GM21786 (cell line): ENCODE measurements at regions not wholly inside any gene's neighbourhood (a gene's known extent, or its start where the extent isn't known, plus 50 kb on each side); places are given as distances from the start of the nearest gene placed in this dataset.
"Not testable (repeated sequence)": the region's sequence is repeated elsewhere in the genome, so short reads cannot be mapped to it uniquely, and the experiment has no call there.

Source experiments
- ATAC-seq: cut with Tn5 transposase; IDR thresholded peaks from one replicate; pipeline ENCODE4 v1.9.1; 2021; ENCODE audit not compliant: unreplicated experiment

DNA sequence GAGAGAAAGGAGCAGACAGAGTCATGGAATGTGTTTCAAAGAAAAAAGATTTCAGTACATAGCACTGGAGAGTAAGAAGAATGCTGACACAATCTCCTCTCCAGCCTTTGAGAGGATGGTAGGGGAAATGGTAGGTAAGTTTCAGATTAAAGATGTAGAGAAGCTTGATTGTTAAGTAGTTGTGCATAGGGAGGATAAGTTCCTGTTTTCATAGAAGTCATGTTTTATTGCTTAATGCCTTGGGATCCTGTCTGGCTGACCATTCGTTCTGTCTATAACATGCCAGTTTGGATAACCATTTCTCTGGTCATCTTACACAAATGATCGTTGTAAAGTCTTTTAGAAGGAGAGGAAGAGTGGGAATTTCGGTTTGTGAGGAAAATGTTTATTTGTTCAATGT, 95.7 kb upstream of the IGSF10 start:
- no peak for ATAC-seq

- ATAC-seq, result no peak
These were observed 94.7 kb upstream of the IGSF10 start for GRCh38 chr3:151555523-151555922.

DNA sequence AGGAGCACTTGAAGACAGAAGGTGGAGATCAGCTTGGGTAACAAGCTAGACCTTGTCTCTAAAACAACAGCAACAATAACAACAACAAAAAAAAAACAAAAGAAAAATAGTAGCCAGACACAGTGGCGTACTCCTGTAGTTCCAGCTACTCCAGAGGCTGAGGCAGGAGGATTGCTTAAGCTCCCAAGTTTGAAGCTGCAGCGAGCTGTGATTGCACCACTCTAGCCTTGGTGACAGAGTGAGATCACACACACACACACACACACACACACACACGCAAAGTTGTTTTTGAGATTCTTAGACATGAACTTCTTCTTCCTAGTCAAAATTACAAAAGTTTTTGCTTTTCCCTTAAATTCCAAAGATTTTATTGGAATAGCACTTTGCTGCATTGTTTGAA, 93.0 kb upstream of the IGSF10 start:
- ATAC-seq, result no peak

DNA sequence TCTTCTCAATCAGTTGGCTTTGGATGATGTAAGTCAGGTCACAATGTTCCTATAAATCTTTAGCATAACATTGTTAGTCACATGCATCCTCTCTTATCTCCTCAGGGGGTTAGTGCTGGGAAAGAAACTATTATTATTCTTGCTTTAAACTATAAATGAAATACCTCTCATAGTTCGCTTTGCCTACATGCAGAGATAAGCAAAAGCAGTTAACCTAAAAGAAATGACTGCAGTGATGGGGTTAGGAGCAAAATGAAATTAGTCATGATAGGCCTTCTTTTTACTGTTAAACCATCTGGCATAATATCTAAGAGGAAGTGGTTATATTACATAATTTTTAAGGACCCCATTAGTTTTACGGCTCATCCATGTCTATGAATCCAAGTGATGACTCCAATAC, 91.7 kb upstream of the IGSF10 start:
- no peak for ATAC-seq

- no peak for ATAC-seq
These were observed 89.8 kb upstream of the IGSF10 start for GRCh38 chr3:151550642-151551041.

GRCh38 chr3:151550025-151550618, 89.3 kb upstream of the IGSF10 start:
- ATAC-seq, result no peak

DNA sequence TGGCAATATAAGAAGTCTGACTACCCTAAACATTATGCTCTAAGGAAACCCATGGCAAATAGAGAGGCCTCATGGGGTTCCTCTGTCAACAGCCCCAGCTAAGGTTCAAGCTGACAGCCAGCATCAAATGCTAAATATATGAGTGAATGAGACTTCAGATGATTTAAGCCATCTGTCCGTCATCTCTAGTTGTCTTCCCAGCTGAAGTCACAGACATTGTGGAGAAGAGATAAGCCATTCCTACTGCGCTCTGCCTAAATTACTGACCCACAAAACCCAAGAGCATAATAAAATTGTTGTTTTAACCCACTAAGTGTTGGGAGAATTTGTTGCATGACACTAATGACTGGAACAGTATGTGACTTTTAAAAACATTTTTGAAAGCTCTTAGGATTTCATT, 87.3 kb upstream of the IGSF10 start:
- no peak for ATAC-seq

DNA sequence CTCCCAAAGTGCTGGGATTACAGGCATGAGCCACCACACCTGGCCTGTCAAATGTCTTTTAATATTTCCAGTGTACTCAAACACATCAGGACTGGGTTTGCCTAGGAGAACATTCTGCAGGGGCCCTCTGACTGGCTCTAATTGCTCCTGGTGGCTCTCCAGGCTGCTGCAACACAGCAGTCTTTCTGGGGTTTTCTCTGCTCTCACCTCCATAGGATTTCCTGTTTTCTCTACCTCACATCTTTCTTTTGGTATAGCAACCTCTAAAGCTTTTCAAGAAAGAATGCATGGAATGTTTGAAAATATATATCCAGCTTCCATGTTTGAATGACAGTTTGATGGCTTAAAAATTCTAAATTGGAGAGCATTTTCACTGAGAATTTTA, 83.3 kb upstream of the IGSF10 start:
- ATAC-seq, result no peak

DNA sequence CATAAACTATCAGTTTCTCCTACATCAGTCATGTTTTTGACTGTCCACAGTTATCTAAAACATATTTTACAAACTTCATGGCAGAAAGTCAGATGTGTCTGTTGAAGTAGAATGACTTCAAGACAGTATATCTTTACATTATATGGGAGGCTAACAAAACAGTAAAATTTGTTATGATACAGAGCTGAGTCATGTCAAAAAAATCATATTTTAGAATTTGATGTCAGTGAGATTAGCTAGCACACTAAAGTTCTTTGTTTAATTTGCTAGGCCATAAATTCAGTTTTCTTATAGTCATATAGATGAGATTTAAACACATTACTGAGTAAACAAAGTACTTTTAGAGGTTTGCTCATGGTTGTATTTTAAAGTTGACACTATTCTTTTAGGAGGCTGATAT, 80.3 kb upstream of the IGSF10 start:
- no peak for ATAC-seq

DNA sequence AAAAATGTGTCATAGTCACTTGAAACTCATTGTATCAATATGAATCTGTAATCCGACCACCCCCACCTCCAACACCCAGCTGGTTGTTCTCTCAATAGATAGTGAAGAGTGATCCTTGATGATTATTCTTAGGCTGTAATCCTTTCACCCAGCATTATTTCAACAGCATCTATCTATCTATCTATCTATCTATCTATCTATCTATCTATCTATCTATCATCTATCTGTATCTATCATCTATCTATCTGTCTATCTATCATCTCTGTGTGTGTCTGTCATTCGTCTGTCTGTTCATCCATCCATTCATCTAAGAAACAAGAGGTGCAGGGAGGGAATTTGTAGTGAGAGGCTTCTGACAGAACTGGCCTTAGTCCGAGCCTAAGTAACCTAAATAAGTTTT, 78.7 kb upstream of the IGSF10 start:
- no peak for ATAC-seq

GRCh38 chr3:151538456-151539393, 77.9 kb upstream of the IGSF10 start:
- ATAC-seq, result no peak

DNA sequence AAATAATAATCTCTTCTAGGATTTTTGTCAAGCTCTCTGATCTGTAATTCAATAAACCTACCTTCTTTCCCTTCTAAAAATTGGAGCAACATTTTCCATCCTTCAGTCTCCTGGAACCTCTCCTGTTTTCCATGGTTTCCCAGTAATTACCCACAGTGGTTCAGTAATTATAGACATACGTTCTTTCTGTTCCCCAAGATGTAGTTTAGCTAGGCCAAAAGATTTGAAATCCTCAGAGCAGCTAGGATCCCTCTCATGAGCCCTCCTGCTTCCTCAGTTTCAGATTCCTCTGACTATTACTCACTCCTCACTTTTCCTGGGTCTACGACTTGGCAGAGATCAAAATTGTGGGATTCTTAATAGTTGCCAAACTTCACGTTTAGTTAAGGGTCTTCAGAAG, 76.9 kb upstream of the IGSF10 start:
- no peak for ATAC-seq

- no peak for ATAC-seq
These were observed 65.9 kb upstream of the IGSF10 start for GRCh38 chr3:151526757-151527156.

DNA sequence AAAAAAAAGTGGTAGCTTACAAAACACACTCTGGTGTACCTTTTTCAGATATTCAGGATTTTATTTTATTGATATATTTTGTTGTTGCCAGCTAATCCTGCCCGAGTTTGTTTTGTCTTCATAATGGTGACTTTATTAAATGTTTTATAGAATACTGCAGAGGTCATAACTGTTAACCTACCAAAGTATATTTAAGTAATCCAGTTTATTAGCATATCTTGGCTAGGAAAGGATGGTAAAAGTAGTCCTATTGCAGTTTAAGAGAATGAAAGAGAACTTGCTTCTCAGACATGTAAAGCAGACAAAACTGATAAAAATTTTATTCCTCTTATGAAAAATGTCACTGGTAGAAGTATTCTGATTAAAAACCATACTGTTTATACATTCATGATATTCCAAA, 59.2 kb upstream of the IGSF10 start:
- no peak for ATAC-seq

- not testable (repeated sequence) for ATAC-seq
These were observed 50.6 kb upstream of the IGSF10 start for GRCh38 chr3:151511433-151511832.
